ENCODE measurements at regions not wholly inside any gene's neighbourhood (a gene's known extent, or its start where the extent isn't known, plus 50 kb on each side); places are given as distances from the start of the nearest gene placed in this dataset.

- TF ChIP-seq CSRNP3 (CRISPR knock-in tag; IDR thresholded peaks at IDR 0.05): no peak
- TF ChIP-seq PATZ1 (CRISPR knock-in tag; IDR thresholded peaks at IDR 0.05; ENCODE audit: borderline replicate concordance): no peak
- no peak for TF ChIP-seq TSHZ2 (CRISPR knock-in tag; IDR thresholded peaks at IDR 0.05)
Observed at GRCh38 chr4:33537527-33537926, 2706.8 kb downstream of the ARAP2 start (continued).

GRCh38 chr4:33543941-33544450, 2700.3 kb downstream of the ARAP2 start:
- ATAC-seq: no peak
- TF ChIP-seq GLIS3 (CRISPR knock-in tag; IDR thresholded peaks at IDR 0.05) (no peak), PATZ1 (CRISPR knock-in tag; IDR thresholded peaks at IDR 0.05; ENCODE audit: borderline replicate concordance) (no peak), RARB (CRISPR knock-in tag; IDR thresholded peaks at IDR 0.05) (no peak), POU6F1 (CRISPR knock-in tag; IDR thresholded peaks at IDR 0.05; ENCODE audit: borderline replicate concordance, low read depth) (no peak), ISL1 (CRISPR knock-in tag; IDR thresholded peaks at IDR 0.05) (no peak), TOX (CRISPR knock-in tag; IDR thresholded peaks at IDR 0.05; ENCODE audit: borderline replicate concordance) (no peak), ZNF8 (CRISPR knock-in tag; IDR thresholded peaks at IDR 0.05) (no peak), TCF4 (CRISPR knock-in tag; IDR thresholded peaks at IDR 0.05; ENCODE audit: borderline replicate concordance) (no peak), ESRRG (CRISPR knock-in tag; IDR thresholded peaks at IDR 0.05) (no peak), ZC3H10 (CRISPR knock-in tag; IDR thresholded peaks at IDR 0.05) (no peak), CSRNP3 (CRISPR knock-in tag; IDR thresholded peaks at IDR 0.05) (no peak), ARNTL (CRISPR knock-in tag; IDR thresholded peaks at IDR 0.05; ENCODE audit: borderline replicate concordance, low read depth) (no peak), OSR1 (CRISPR knock-in tag; IDR thresholded peaks at IDR 0.05) (no peak), PPARA (CRISPR knock-in tag; IDR thresholded peaks at IDR 0.05; ENCODE audit: borderline replicate concordance) (no peak), TSHZ2 (CRISPR knock-in tag; IDR thresholded peaks at IDR 0.05) (no peak), CSDC2 (CRISPR knock-in tag; IDR thresholded peaks at IDR 0.05) (no peak), ZNF565 (CRISPR knock-in tag; conservative IDR thresholded peaks at IDR 0.05; ENCODE audit: low read depth) (no peak), CREB5 (CRISPR knock-in tag; IDR thresholded peaks at IDR 0.05; ENCODE audit: low read depth) (no peak)

Data from SK-N-SH treated with all-trans-retinoic acid at 6 μM for 48 hours (cell line).